ENCODE measurements at regions not wholly inside any gene's neighbourhood (a gene's known extent, or its start where the extent isn't known, plus 50 kb on each side); places are given as distances from the start of the nearest gene placed in this dataset.

GRCh38 chrX:8349816-8350544, 114.7 kb upstream of the VCX3B start:
- intact Hi-C loops (cut with DNase I): no loop called here
- H3K27me3 ChIP-seq: no peaks in the 10 kb centered on the region
- no peak for TF ChIP-seq CTCF (IDR thresholded peaks at IDR 0.05)
- no peak for TF ChIP-seq POLR2A (IDR thresholded peaks at IDR 0.05)
- H3K36me3 ChIP-seq: no peaks in the 10 kb centered on the region
- no peak overlapping the region for H3K4me3 ChIP-seq (replicated peaks in 1 of 3)
- no peak overlapping the region for H3K27ac ChIP-seq
- H3K9me3 ChIP-seq: no peaks in the 10 kb centered on the region
- no peaks in the 10 kb centered on the region for H3K4me1 ChIP-seq
- WGBS, 2 donors: 85 to 91% methylated on average over 1 of the region's 1 CpG
- no peak for DNase-seq

- no peak overlapping the region for H3K4me3 ChIP-seq (replicated peaks in 1 of 3)
- no peak overlapping the region for H3K27ac ChIP-seq
- H3K27me3 ChIP-seq: no peaks in the 10 kb centered on the region
- no peaks in the 10 kb centered on the region for H3K4me1 ChIP-seq
- no peaks in the 10 kb centered on the region for H3K9me3 ChIP-seq
- no peak for DNase-seq
- TF ChIP-seq POLR2A (IDR thresholded peaks at IDR 0.05) (no peak), CTCF (IDR thresholded peaks at IDR 0.05) (no peak)
- WGBS, 2 donors: 86 to 92% methylated on average over 3 of the region's 3 CpGs
- intact Hi-C loops (cut with DNase I): no loop called here
- no peaks in the 10 kb centered on the region for H3K36me3 ChIP-seq
Observed at GRCh38 chrX:8358302-8358701, 106.3 kb upstream of the VCX3B start.

GRCh38 chrX:8364369-8365141, 100.1 kb upstream of the VCX3B start:
- Histone ChIP-seq H3K27ac (no peak overlapping the region), H3K27me3 (no peaks in the 10 kb centered on the region), H3K4me1 (no peaks in the 10 kb centered on the region), H3K36me3 (no peaks in the 10 kb centered on the region), H3K9me3 (no peaks in the 10 kb centered on the region), H3K4me3 (replicated peaks in 1 of 3) (no peak overlapping the region)
- intact Hi-C loops (cut with DNase I): no loop called here
- TF ChIP-seq POLR2A (IDR thresholded peaks at IDR 0.05): no peak
- TF ChIP-seq CTCF (IDR thresholded peaks at IDR 0.05): peak in 4 of 6 experiments; percentile 9 to 47 (median 46)
- DNase-seq: peak; percentile 34 to 48
- 48 to 55% methylated on average over 13 of the region's 13 CpGs for WGBS, 2 donors

- H3K4me1 ChIP-seq: no peaks in the 10 kb centered on the region
- no peak overlapping the region for H3K4me3 ChIP-seq (replicated peaks in 1 of 3)
- H3K9me3 ChIP-seq: no peaks in the 10 kb centered on the region
- no peaks in the 10 kb centered on the region for H3K36me3 ChIP-seq
- DNase-seq: no peak
- H3K27me3 ChIP-seq: no peaks in the 10 kb centered on the region
- intact Hi-C loops (cut with DNase I): no loop called here
- TF ChIP-seq CTCF (IDR thresholded peaks at IDR 0.05): no peak
- TF ChIP-seq POLR2A (IDR thresholded peaks at IDR 0.05): no peak
- H3K27ac ChIP-seq: no peak overlapping the region
- 58 to 67% methylated on average over 2 of the region's 2 CpGs for WGBS, 2 donors
Observed at GRCh38 chrX:8366481-8366880, 98.1 kb upstream of the VCX3B start.
